ENCODE measurements at regions not wholly inside any gene's neighbourhood (a gene's known extent, or its start where the extent isn't known, plus 50 kb on each side); places are given as distances from the start of the nearest gene placed in this dataset.
"Not testable (repeated sequence)": the region's sequence is repeated elsewhere in the genome, so short reads cannot be mapped to it uniquely, and the experiment has no call there.

- TF ChIP-seq RAD21 (IDR thresholded peaks at IDR 0.05) (peak in 1 of 2 donors; percentile 45), CTCF (IDR thresholded peaks at IDR 0.05; ENCODE audit: low read depth, low read length, missing input control) (peak; percentile 58)
- not testable (repeated sequence) for TF ChIP-seq EGR1 (IDR thresholded peaks at IDR 0.05; ENCODE audit: low read depth in 2 of 2); MAX (IDR thresholded peaks at IDR 0.05); ATF3 (IDR thresholded peaks at IDR 0.05); YY1 (IDR thresholded peaks at IDR 0.05); TAF1 (conservative IDR thresholded peaks at IDR 0.05); FOXA1 (IDR thresholded peaks at IDR 0.05); JUND (IDR thresholded peaks at IDR 0.05); SP1 (IDR thresholded peaks at IDR 0.05); REST (IDR thresholded peaks at IDR 0.05); ZBTB33 (IDR thresholded peaks at IDR 0.05); GABPA (IDR thresholded peaks at IDR 0.05 in 1 of 2, conservative IDR thresholded peaks at IDR 0.05 in 1 of 2); RXRA (IDR thresholded peaks at IDR 0.05)
Measured at GRCh38 chr14:106618471-106618951, 1092.1 kb downstream of the TMEM121 start.
